Activated CD4-positive, alpha-beta T cell treated with anti-CD3 and anti-CD28 coated beads for 24 hours (primary cell): ENCODE measurements at regions not wholly inside any gene's neighbourhood (a gene's known extent, or its start where the extent isn't known, plus 50 kb on each side); places are given as distances from the start of the nearest gene placed in this dataset.
"Not testable (repeated sequence)": the region's sequence is repeated elsewhere in the genome, so short reads cannot be mapped to it uniquely, and the experiment has no call there.

Experiments used
- DNase-seq, 2 donors: peaks; one replicate each; pipeline ENCODE4 v3.0.0-alpha.2; 2020; ENCODE audit warnings: low read depth in 2 of 2

DNA sequence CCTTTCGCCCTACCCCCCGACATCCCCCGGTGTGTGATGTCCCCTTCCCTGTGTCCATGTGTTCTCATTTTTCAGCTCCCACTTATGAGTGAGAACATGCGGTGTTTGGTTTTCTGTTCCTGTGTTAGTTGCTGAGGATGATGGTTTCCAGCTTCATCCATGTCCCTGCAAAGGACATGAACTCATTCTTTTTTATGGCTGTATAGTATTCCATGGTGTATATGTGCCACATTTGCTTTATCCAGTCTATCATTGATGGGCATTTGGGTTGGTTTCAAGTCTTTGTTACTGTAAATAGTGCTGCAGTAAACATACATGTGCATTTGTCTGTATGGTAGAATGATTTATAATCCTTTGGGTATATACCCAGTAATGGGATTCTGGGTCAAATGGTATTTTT is 392.1 kb downstream of the UTRN start:
- DNase-seq: not testable (repeated sequence)

DNA sequence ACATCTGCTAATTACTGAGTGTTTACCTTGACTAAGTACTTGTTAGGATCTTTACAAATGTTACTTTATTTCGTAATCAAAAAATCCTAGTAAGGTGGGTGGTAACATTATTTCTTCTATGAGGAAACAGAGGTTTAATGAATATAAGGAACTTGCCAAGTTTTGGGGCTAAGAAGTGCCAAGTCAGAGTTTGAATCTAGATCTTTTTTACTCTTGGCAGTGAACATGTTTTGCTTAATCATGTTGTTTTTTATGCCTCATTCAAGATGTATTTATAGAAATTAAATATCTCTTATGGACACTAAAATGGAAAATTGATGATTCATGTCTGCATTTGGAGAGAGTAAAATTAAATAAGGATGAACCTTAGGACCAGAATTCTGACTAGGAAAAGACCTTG is 393.7 kb downstream of the UTRN start:
- DNase-seq: no peak

DNA sequence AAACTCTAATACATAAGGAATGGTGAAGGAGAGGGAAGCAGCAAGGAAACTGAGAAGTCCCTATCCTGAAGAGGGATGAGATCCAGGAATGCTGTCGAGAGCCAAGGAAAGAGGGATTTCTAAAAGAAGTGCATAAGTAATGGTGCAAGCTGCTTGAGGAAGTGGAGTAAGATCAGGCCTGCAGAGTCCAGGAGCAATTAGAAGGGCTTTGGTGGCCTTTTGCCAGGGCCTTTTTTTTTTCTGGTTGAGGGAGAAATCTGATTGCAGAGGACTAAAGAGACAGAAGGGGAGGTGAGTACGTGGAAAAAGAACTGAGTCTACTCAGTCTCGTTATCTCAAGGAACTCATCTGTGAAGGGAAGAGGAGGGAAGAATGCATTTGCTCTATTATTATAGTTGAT is 396.2 kb downstream of the UTRN start:
- DNase-seq: no peak

DNA sequence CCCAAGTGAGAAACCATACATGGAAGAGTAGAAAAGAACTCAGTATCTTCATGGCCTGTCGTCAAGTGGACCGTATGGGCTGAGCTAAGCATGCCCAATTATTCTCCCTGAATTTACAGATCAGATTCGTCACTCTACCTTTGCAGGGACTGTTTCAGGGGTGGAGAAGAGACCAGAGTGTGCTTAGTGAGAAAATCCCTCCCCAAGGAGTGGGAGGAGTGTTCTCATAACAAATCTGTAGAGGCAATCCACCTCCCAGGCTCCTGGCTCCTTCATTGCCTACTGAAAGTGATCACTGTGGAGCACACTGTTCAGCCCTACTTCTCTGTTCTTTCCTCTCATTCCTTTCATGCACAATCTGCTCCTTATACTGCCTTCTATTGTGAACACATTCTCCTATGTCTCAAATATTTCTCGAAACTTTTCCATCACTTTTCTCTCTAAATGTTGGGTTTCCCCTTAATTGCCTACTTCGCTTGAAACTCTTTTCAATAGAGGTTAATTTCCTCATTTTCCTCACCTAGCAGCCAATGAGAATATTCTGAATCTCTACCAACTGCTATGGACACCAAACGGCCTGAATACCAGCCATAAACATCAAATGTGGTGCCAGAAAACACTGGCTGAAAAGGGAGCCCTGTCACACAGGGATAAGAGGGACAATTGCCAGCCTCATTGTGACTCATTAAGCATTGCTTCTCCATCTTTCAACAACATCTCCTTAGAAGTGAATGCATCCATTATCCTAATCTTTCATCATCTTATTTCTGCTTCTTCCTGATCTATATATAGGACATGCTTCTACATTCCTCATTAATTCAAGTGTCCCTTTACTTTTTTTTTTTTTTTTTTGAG is 398.3 kb downstream of the UTRN start:
- no peak for DNase-seq

DNA sequence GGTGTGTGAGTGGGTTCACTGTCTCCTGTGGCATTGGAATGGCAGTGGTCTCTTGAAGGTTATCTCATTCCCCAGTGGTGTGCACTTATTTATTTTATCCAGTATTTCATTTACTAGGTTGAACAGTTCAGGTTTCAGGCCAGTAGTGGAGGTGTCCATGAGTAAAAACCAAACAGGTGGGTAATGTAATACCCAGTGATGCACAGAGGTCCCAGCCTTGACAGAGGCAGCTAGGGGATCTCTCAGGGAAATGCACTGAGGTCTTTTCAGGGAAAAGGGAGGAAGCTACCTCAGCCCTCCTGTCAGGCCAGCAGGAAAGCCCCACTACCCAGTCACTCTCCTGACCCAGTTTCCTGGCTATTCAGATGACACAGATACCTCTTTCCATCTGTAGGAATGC is 403.6 kb downstream of the UTRN start:
- DNase-seq: no peak

DNA sequence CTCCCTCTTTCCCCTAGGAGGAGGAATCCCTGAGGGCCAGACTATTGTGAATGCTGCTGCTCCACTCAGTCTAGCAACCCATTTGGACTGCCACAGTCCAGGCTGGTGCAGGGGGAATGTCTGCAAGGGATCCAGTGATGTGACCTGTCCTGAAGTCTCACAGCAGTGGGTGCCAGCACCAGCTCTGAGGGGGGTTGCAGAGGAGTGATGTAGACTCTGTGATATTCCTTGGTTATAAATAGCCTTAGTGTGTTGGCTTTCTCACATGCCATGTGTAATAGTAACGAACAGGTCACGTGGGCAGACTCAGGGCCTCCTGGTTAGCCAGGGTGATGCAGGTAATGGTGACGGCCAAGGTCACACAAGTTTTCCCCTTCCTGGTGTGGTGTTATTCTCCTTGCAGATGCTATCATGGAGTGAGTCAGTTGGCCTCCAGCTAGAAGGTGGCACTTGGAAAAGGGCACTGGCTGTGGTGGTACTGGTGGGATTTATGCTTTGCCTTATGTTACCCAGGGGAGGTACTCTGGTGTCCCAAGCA is 404.4 kb downstream of the UTRN start:
- DNase-seq: no peak

DNA sequence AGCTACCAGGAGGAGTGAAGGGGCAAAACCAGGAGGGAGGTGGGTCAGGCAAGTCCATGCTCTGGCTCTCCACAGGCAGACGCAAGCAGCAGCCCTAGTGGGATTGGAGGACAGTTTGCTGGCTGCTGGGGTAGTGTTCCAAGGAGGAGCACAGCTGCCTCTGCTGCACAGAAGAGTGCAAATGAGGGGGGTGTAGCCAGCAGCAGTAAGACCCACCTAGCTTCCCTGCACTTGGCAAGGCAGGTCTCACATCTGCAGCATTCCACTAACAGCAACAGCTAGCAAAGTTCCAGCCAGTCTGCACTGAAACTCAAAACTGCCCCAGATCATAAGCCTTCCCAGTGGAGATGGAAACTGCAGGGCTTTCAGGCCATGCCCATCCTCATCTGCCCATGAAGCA is 405.0 kb downstream of the UTRN start:
- no peak for DNase-seq

DNA sequence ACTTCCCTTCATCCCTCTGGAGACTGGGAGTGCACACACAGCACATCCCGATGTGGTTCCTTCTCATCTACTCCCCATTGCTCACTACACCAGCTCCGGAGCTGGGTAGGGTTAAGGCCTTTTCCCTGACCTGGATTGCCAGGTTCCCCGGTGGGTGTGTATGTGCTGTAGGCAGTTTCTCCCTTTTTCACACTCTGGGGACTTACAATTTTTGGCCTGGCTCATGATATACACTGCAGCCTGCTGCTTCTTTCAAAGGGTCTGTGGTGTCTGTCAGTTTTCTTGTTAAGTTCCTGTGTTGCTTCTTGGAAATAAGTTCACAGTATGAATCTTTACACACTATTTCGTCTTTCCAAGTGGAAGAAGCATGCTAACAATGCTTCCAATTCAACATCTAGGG is 405.5 kb downstream of the UTRN start:
- no peak for DNase-seq

DNA sequence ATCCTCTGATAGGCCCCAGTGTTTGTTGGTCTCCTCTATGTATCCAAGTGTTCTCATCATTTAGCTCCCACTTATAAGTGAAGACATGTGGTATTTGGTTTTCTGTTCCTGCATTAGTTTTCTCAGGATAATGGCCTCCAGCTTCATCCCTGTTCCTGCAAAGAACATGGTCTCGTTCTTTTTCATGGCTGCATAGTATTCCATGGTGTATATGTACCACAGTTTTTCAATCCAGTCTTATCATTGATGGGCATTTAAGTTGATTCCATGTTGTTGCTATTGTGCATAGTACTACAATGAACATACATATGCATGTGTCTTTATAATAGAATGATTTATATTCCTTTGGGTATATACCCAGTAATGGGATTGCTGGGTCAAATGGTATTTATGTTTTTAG is 406.9 kb downstream of the UTRN start:
- DNase-seq: not testable (repeated sequence)

DNA sequence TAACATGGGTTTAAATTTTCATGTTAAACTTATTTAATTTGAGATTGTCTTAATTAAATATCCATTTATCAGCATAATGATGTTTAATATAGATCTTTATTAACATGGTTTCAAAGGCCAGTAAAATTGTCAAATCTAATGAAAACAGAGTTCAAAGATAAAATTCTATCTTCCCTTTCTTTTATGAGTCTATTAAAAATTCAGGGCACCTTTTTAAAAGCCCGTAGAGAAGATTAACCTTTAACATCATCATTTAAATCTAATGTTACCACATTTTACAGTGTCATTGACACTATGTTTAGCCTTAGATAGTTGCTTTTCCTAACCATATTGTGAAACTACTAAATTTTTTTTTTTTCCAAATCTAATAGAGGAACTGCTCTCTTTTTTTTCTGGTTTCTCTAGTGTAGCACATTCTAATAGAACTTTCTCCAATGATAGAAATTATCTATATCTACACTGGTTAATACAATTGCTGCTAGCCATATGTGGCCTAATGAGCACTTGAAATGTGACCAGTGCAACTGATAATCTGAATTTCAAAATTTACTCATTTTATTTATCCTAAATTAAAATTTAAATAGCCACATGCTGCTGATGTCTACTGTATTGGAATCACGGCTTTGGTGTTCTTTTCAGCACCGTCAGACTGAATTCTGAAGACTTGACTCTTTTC is 410.9 kb downstream of the UTRN start:
- DNase-seq: no peak

DNA sequence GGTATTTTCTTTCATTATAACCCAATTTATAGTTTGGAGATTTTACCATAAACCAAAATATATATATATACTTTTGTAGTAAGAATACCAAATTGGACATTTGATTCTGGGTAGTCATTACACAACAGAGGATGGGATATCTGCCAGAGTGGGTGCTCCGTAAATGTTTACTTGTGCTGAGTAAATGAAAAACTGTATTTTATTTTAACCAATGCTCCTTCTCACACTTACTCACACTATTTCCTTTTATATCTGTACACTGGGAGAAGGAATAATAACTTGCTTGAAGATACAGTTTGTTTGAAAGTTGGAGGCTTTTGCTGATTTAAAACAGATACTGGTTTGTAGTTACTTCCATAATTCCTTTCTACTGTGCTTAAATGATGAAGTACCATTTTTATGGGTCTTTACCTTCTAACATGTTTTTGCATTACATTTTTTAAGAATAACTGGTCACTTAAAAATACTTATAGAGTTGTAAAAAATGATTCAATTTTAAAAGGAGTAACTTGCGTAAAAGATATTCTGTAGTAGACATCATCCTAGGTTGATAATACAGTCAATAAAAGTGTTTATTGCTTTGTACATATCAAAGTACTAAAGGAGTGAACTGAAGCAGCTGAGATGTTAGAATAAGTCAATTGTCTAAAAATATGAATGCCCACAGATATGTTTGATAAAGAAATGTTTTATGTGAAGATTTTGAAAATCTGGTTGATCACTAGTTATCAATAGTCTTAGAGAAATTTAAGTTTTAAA is 411.7 kb downstream of the UTRN start:
- DNase-seq: no peak

DNA sequence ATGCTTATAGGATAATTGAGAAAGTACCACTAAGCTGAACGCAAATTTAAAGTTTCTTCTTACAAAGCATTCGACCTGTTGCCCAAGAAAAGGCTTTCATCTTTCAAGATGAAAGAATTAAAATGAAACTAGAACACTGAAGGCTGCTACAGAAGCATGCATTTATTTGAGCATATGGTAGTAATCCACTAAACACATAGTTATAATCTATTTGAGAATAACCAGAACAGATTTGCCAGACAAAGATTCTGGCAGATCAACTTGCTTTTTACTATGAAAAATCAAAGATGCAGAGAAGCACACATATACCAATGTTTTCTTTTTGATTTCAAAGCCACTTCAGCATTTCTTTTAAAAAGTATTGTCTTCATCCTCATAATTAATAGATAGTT is 412.2 kb downstream of the UTRN start:
- no peak for DNase-seq

DNA sequence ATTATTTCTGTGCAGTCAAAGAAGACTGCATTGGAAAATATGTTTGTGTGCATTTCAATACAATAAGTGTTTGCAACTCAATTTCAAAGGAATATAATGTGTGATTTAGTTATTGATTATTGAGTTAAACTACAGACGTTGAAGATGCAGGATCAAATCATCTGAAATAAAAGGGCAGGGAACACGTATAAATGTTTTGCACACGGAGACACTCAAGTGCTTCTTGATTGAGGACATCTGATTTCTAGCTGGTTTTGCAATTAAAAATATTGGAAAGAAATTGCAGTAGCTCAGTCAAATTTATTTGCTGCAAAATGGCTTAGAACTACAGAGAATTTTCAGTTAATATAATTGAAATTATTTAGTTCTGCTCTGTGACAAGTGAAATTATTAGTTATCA is 412.7 kb downstream of the UTRN start:
- DNase-seq: no peak

DNA sequence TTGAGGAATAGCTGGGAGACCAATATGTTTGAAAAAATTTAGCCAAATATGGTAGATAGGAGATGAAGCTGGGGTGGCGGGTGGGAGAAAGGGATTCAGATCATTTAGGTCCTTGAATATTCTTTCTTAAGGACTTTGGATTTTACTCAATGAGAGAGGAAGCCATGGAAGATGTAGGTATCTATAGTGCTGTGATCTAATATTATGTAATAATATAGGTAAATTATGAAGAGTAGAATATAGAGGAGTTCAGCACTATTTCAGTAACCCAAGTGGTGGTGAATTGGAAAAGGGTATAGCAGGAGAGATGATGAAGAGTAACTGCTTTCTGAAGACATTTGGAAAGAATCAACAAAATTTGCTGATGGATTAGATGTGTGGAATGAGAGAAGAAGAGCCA is 417.6 kb downstream of the UTRN start:
- no peak for DNase-seq

DNA sequence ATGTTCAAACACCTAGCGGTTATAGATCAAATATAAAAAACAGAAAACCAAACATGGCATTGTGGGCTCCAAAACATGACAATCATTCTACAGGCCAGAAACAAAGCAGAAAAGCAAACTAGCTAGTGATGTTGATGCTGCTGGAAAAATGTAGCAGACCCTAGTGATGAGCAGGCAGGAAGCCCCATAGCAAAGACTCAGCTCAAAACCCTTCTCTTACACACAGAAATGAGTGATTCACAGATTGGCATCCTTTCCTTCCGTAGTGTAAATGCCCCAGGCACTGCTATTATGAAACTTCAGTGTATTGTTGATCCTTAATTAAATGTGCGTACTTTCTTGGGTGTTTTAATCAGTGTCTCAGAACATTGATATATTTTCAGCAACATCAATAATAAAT is 425.1 kb downstream of the UTRN start:
- no peak for DNase-seq

DNA sequence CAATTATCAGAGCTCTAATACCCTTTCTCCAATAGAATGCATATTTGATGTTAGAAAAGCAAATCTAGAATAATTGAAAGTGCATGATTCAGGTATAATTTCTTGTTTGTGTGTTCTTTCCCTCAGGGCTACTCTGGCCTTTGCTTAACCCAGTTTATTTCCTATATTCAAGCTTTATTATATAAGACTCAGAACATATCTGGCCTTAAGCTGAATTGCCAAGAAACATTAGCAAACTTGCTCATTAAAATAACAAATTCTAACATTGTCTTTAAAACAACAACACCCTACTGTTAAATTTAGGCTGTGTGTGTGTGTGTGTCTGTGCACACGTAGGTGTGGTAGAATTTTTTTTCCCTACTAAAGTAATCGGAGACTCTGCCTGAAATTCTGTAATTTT is 426.5 kb downstream of the UTRN start:
- DNase-seq: no peak

DNA sequence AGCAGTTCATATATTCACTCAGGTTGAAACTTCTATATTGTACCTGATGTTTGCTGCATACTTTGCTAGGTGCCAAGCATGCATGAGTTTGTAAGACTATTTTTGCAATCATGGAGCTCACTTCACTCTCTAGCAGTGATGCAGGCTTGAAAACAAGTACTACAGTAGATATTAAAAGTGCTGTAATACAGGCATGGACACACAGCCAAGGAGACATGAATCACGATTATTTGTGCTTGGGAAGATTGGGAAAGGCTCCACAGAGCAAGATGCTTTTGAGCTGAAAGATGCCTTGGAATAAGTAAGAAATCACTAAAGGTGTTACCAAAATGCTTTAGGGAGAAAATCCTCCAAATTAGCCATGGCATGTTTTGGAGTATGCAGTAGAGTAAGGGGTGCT is 427.4 kb downstream of the UTRN start:
- no peak for DNase-seq

DNA sequence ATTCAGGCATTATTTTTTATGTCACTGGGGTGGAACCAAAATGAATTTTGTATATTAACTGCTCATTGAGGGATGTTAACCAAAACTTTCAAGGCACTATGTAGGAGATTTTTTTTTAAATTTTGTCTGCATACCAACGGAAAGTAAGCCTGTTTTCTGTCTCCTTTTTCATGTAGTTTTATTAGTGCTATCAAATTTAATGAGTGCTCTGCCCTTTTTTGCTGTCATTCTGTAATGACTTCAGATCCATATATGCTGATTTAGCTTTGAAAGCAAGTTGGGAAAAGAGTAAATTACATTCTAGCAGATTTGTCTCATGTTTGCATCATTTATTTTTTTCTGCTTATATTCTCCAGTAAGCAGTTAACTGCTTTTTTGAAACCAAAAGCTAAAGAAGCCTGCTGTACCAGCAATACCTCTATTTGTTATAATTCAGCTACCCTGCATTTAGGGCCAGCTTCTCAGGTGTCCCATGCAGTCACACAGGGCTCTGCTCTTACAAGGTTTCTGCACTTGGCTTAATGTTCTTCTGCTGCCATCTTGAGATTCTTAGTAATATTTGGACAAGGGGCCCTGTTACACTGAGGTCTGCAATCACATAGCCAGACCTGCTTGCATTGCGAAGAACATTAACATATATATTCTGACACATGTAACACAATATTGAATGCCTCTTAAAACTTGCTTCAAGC is 429.0 kb downstream of the UTRN start:
- no peak for DNase-seq

DNA sequence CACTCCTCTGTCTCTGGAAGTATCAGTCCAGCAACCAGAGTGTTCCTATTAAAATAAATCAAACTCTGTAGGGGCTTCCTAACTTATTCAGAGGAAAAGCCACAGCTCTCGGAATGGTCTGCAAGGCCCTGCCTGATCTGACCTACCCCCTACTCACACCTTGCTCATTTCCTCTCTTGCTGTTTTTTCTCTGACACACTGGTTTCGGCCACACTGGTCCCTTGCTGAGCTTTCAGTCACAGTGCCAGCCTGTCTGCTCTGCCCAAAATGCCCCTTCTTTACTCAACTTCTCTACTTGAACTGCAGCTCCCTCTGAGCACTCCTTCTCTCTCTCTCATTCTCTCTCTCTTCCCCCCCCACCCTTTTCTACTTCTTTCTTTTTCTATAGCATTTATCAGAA is 430.2 kb downstream of the UTRN start:
- DNase-seq: no peak

DNA sequence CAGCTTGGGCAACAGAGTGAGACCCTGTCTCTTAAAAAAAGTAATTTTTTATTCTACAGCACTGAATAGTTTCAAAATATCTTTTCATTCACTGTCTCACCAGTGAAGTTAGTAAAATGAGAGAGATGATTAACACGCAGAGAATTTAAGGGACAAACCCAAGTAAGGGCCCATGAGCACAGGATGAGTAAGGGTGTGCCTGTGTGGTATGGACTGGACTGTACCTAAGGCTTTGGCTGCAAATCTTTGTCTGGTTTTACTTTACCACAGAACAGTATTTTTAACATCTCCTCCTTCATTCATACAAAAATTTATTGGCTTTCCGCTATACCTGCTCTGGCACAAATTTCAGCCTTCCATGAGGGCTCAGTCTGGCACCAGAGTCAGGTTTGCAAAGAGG is 433.3 kb downstream of the UTRN start:
- DNase-seq: no peak

DNA sequence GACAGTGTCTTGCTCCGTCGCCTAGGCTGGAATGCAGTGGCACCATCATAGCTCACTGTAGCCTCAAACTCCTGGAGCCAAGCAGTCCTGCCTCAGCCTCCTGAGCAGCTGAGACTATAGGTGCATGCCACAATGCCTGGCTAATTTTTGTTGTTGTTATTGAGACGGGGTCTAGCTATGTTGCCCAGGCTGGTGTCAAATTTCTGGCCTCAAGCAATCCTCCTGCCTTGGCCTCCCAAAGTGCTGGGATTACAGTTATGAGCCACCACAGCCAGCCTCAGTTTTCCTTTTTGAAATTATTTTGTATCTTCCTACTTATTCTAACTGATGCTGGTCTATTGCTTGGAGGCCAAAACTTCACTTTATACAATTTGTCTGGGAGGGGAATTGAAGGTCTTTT is 436.1 kb downstream of the UTRN start:
- no peak for DNase-seq

DNA sequence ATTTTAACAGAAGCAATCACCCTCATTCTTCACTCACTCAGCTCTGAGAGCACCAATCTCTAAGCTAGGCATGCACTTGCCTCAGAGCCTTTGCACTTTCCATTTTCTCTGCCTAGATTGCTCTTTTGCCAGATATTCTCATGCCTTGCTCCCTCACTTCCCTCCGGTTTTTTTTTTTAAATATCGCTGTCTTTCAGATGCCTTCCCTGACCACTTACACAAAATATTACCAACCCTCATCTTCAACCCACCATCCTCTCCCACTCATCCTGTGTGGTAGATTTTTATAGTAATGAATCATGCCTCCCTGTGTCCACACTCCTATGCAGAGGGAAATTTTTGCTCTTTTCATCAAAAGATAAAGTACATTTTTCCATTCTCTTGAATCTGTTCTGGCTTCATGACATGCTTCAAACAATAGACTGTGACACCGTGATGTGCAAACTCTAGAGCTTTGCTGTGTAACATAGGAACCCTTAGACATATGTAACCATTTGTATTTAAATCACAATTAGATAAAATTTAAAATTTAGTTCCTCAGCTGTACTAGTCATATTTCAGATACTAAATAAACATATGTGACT is 437.1 kb downstream of the UTRN start:
- no peak for DNase-seq
